Neutrophil (primary cell): ENCODE measurements at regions not wholly inside any gene's neighbourhood (a gene's known extent, or its start where the extent isn't known, plus 50 kb on each side); places are given as distances from the start of the nearest gene placed in this dataset.

Source experiments
- H3K27ac ChIP-seq: fragments of 200-600 bp; sonication (generic); 2 replicates; pipeline ENCODE4 v1.5.1; 2016; ENCODE audit warnings: mild to moderate bottlenecking, moderate library complexity
- H3K27me3 ChIP-seq: fragments of 200-600 bp; sonication (generic); 2 replicates; pipeline ENCODE4 v1.6.0; 2016; ENCODE audit warnings: mild to moderate bottlenecking
- H3K36me3 ChIP-seq: fragments of 200-600 bp; sonication (generic); 2 replicates; pipeline ENCODE4 v1.5.1; 2017
- H3K4me1 ChIP-seq, 2 experiments: fragments of 200-600 bp in 1 of 2; sonication (generic) in 1 of 2; 1 replicate in 1 of 2; 2 replicates in 1 of 2; pipeline versions ENCODE4 v1.5.1 to v1.6.1; 2013 to 2016; ENCODE audit warnings: low read depth in 1 of 2, low read length in 1 of 2, mild to moderate bottlenecking in 1 of 2, moderate library complexity in 1 of 2; ENCODE audit not compliant: control insufficient read depth in 1 of 2, insufficient read depth in 1 of 2
- H3K4me3 ChIP-seq, 2 experiments: fragments of 200-600 bp in 1 of 2; sonication (generic) in 1 of 2; 1 replicate in 1 of 2; 2 replicates in 1 of 2; pipeline ENCODE4 v1.5.1; 2013 to 2016; ENCODE audit warnings: low read depth in 1 of 2, low read length in 1 of 2, mild to moderate bottlenecking in 1 of 2, moderate library complexity in 1 of 2
- H3K9me3 ChIP-seq: fragments of 200-600 bp; sonication (generic); 2 replicates; pipeline ENCODE4 v1.5.1; 2016
- TF ChIP-seq, protein P1 (sequence below): fragments of 200-600 bp; sonication (generic); IDR thresholded peaks from 2 replicates; pipeline ENCODE4 v1.5.1; 2016; ENCODE audit warnings: antibody characterized with exemption

DNA sequence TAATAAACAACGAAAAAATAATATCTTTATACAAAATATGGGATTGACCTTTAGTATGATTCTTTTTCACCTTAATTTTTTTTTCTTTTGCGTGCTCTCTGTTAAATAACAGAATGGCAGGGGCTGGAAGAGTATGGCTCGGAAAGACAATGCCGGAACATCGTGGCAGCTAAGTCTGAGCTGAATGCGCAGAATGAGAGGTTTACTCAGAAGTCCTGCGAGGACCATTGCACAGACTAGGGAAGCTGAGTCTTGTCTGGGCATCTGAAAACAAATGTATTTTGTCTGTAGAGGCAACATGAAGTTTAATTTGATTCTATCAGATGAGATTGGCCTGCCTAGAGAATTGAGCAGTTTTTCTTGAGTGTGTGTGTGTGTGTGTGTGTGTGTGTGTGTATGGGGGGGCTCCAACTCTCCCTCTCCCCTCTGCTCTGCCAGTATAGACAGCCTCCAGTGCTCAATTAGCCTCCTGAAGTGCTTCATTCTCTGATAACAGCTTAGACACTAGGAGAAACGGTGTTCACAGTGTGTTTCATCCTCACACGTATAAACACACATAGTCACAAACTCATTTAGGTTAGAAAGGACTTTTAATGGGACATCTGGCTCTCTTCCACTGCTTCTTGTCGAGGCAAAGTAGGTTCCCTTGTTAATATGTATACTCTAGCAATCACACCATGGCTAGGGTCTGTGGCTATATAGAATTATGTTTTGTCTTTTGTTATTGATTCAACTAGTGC, 244.3 kb upstream of the SORL1-AS1 start:
- TF ChIP-seq, protein P1, sequence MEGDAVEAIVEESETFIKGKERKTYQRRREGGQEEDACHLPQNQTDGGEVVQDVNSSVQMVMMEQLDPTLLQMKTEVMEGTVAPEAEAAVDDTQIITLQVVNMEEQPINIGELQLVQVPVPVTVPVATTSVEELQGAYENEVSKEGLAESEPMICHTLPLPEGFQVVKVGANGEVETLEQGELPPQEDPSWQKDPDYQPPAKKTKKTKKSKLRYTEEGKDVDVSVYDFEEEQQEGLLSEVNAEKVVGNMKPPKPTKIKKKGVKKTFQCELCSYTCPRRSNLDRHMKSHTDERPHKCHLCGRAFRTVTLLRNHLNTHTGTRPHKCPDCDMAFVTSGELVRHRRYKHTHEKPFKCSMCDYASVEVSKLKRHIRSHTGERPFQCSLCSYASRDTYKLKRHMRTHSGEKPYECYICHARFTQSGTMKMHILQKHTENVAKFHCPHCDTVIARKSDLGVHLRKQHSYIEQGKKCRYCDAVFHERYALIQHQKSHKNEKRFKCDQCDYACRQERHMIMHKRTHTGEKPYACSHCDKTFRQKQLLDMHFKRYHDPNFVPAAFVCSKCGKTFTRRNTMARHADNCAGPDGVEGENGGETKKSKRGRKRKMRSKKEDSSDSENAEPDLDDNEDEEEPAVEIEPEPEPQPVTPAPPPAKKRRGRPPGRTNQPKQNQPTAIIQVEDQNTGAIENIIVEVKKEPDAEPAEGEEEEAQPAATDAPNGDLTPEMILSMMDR = no peak
- no peaks in the 10 kb centered on the region for H3K4me1 ChIP-seq
- H3K36me3 ChIP-seq = no peaks in the 10 kb centered on the region
- H3K27me3 ChIP-seq = peaks cover 25% of the 10 kb centered on the region
- no peaks in the 10 kb centered on the region for H3K9me3 ChIP-seq
- no peak overlapping the region for H3K4me3 ChIP-seq
- H3K27ac ChIP-seq = no peak overlapping the region

DNA sequence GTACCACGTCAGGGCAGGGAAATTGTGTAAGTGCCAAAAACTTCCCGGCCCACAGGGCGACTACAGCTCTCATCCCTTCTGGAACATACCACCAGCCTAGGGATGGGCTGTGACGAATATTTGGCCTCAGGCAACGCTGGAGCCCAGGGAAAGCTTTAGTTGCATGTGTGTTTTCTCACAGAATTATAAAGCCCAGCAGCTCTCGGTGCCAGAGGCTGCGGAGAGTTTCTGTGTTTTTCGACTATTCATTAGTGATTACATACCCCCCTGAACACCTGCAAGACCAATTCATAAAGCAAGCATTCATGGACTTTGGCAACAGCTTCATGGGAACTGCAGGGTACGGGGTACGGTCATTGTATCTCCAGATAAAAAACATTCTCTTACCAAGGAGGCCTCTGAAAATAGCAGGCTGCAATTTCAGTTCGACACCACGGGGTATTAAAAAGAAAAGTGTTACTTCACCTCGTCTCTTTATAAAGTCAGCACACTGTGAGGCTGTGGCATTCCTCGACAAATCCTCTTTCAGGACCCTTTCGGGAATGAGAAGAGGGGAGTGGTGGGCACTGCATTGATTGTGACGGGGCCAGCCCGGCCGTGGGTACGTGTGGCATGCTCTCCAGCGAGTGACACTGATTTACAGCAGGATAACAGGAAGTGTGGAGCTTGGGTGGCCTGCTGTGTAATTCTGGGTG, 243.6 kb upstream of the SORL1-AS1 start:
- no peaks in the 10 kb centered on the region for H3K36me3 ChIP-seq
- H3K9me3 ChIP-seq = no peaks in the 10 kb centered on the region
- no peak overlapping the region for H3K27ac ChIP-seq
- H3K4me3 ChIP-seq = no peak overlapping the region
- H3K4me1 ChIP-seq = no peaks in the 10 kb centered on the region
- H3K27me3 ChIP-seq = peaks cover 18% of the 10 kb centered on the region
- TF ChIP-seq, protein P1 = no peak

DNA sequence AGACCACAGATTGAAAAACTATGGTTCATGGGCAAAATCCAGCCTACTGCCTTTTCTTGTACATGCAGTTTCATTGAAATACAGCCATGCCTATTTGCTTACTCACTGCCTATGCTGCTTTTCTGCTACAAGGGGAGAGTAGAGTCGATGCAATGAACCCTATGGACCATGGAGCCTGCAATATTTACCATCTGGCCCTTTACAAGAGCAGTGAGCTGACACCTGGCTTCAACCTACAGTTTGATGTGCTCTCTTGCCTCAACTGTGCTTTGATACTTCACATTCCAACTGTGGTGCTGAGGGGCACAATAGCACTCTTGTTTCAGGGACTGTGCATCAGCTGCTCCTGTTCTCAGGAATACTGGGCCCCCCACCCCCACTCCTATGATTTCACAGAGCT, 239.5 kb upstream of the SORL1-AS1 start:
- TF ChIP-seq, protein P1 = no peak
- no peaks in the 10 kb centered on the region for H3K36me3 ChIP-seq
- H3K4me3 ChIP-seq = no peak overlapping the region
- H3K27me3 ChIP-seq = peaks cover 27% of the 10 kb centered on the region
- no peaks in the 10 kb centered on the region for H3K4me1 ChIP-seq
- no peak overlapping the region for H3K27ac ChIP-seq
- no peaks in the 10 kb centered on the region for H3K9me3 ChIP-seq

DNA sequence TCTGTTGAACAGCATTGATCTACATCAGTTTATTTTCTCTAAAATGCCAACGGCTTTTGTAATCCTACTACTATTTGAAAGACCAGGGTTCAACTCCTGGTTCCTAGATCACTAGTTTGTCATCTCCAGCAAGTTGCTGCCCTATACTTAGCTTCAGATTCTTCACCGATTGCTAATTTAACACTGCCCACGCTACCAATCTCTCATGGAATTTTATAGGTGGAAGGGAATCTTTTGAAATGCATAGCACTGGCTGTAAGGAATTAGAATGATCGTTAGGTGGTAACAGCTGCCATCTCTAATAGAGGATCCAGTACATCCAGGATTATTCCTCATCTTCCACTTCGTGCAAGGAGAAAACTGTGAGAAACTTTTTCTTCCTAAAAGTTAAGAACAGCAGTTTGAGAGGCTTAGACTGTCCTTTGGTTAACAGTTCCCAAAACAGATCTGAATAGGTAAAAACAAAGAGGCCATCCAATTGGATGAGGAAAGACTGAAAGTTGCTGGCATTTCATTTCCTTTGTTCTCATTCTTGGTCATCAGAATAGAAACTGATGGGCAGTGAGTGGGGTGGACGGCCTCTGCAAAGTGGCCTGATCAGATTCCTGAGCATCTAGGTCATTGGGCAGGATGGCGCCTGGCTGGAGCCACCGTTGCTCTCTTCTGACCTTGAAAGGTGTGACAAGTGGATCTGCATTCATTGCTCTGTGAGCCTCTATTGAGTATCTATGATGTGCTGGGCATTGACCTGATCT, 236.3 kb upstream of the SORL1-AS1 start:
- H3K36me3 ChIP-seq = no peaks in the 10 kb centered on the region
- TF ChIP-seq, protein P1 = no peak
- H3K9me3 ChIP-seq = no peaks in the 10 kb centered on the region
- no peak overlapping the region for H3K4me3 ChIP-seq
- peaks cover 18% of the 10 kb centered on the region for H3K27me3 ChIP-seq
- H3K4me1 ChIP-seq = no peaks in the 10 kb centered on the region
- H3K27ac ChIP-seq = no peak overlapping the region

DNA sequence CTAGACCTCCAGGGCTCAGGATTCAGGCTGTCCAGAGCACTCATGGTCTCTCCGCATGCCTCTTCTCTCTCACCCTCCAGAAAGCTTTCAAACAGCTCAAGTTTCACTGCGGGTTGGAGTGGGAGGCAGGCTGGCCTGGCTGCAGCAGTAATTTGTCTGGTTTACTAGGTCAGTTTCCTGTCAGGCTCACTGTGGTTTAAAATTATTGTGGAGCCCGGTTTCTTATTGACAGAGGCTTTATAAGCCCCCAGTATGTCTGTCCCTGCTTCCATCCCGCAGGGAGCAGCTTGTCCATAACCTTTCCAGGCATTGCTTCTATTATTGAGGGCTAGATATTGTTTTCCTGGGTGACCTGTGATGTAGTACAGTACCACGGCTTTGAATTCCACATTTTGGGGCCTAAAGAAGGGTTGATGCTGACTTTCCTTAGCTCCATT, 235.3 kb upstream of the SORL1-AS1 start:
- TF ChIP-seq, protein P1 = no peak
- no peaks in the 10 kb centered on the region for H3K4me1 ChIP-seq
- H3K27me3 ChIP-seq = peaks cover 18% of the 10 kb centered on the region
- no peaks in the 10 kb centered on the region for H3K36me3 ChIP-seq
- no peak overlapping the region for H3K4me3 ChIP-seq
- no peak overlapping the region for H3K27ac ChIP-seq
- H3K9me3 ChIP-seq = no peaks in the 10 kb centered on the region
